Skeletal muscle satellite cell (primary cell): ENCODE measurements at regions not wholly inside any gene's neighbourhood (a gene's known extent, or its start where the extent isn't known, plus 50 kb on each side); places are given as distances from the start of the nearest gene placed in this dataset.

Source experiments
- H3K27me3 ChIP-seq: 2 replicates; pipeline ENCODE4 v1.7.0; 2013; ENCODE audit warnings: low read length; ENCODE audit not compliant: control insufficient read depth, insufficient read depth
- H3K36me3 ChIP-seq: 2 replicates; pipeline ENCODE4 v1.7.0; 2013; ENCODE audit warnings: mild to moderate bottlenecking, control low read depth, low read length; ENCODE audit not compliant: insufficient read depth
- H3K4me1 ChIP-seq: 2 replicates; pipeline ENCODE4 v1.7.0; 2013; ENCODE audit warnings: low read length; ENCODE audit not compliant: control insufficient read depth, insufficient read depth
- H3K4me2 ChIP-seq: 2 replicates; pipeline ENCODE4 v1.7.0; 2013; ENCODE audit warnings: mild to moderate bottlenecking, low read length
- H3K4me3 ChIP-seq: 2 replicates; pipeline ENCODE4 v1.7.0; 2013; ENCODE audit warnings: low read length
- H3K9ac ChIP-seq: 2 replicates; pipeline ENCODE4 v1.7.0; 2013; ENCODE audit warnings: mild to moderate bottlenecking, low read depth, low read length, moderate library complexity
- H3K9me3 ChIP-seq: replicated peaks from 2 replicates; pipeline ENCODE4 v1.7.0; 2013; ENCODE audit warnings: mild to moderate bottlenecking, control low read depth, low read length

DNA sequence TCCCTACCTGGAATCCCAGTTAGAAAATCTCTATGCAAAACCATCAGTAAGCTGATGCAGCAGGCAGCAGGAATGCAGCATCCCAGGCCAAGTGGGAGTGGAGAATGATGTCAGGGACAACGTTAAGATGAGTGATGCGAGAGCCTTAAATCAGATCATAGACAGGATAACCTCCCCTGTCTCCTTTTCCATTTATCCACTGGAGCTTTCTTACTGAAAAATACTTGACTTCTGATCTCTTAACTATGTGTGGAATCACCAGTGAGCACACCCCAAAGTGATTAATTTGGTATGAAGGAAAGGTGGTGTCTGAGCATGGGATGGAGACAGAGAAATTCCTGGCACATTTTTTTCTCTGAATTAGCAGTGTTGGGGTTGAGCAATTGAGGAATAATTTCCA lies 98.0 kb downstream of the RND3 start:
- no peaks in the 10 kb centered on the region for H3K9me3 ChIP-seq
- H3K36me3 ChIP-seq = no peaks in the 10 kb centered on the region
- no peaks in the 10 kb centered on the region for H3K27me3 ChIP-seq
- no peak overlapping the region for H3K9ac ChIP-seq
- no peak overlapping the region for H3K4me2 ChIP-seq
- no peak overlapping the region for H3K4me3 ChIP-seq
- no peaks in the 10 kb centered on the region for H3K4me1 ChIP-seq

- Histone ChIP-seq H3K4me2 (no peak overlapping the region), H3K9me3 (no peaks in the 10 kb centered on the region), H3K27me3 (no peaks in the 10 kb centered on the region), H3K4me1 (no peaks in the 10 kb centered on the region), H3K36me3 (no peaks in the 10 kb centered on the region), H3K9ac (no peak overlapping the region), H3K4me3 (no peak overlapping the region)
Measured at GRCh38 chr2:150388289-150388625, 99.2 kb downstream of the RND3 start.

- H3K27me3 ChIP-seq = no peaks in the 10 kb centered on the region
- H3K36me3 ChIP-seq = no peaks in the 10 kb centered on the region
- H3K4me3 ChIP-seq = no peak overlapping the region
- no peaks in the 10 kb centered on the region for H3K4me1 ChIP-seq
- no peaks in the 10 kb centered on the region for H3K9me3 ChIP-seq
- no peak overlapping the region for H3K4me2 ChIP-seq
- no peak overlapping the region for H3K9ac ChIP-seq
Measured at GRCh38 chr2:150387586-150388288, 99.7 kb downstream of the RND3 start.

DNA sequence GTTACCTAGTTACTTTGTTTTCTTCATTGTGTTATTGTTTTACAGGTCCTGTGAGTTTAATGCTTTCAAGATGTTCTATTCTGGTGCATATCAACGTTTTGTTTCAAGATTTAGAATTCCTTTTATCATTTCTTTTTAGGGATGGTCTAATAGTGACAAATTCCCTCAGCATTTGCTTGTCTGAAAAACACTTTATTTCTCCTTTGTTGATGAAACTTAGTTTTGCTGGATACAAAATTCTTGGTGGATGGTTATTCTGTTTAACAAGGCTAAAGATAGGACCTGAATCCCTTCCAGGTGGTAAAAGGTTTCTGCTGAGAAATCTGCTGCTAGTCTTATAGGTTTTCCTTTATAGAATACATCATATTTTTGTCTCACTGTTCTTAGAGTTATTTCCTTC lies 102.3 kb downstream of the RND3 start:
- no peaks in the 10 kb centered on the region for H3K4me1 ChIP-seq
- H3K9me3 ChIP-seq = no peaks in the 10 kb centered on the region
- no peaks in the 10 kb centered on the region for H3K27me3 ChIP-seq
- no peak overlapping the region for H3K4me3 ChIP-seq
- H3K9ac ChIP-seq = no peak overlapping the region
- H3K4me2 ChIP-seq = no peak overlapping the region
- no peaks in the 10 kb centered on the region for H3K36me3 ChIP-seq

DNA sequence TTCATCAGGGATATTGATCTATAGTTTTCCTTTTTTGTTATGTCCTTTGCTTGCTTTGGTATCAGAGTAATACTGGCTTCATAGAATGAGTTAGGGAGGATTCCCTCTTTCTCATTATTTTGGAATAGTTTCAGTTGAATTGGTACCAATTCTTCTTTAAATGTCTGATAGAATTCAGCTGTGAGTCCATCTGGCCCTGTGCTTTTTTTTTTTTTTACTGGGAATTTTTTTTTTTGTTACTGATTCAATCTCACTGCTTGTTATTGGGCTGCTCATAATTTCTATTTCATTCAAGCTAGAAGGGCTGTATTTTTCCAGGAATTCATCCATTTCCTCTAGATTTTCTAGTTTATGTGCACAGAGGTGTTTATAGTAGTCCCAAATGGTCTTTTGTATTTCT lies 103.9 kb downstream of the RND3 start:
- no peaks in the 10 kb centered on the region for H3K4me1 ChIP-seq
- H3K9ac ChIP-seq = no peak overlapping the region
- no peak overlapping the region for H3K4me3 ChIP-seq
- no peaks in the 10 kb centered on the region for H3K27me3 ChIP-seq
- H3K9me3 ChIP-seq = no peaks in the 10 kb centered on the region
- no peak overlapping the region for H3K4me2 ChIP-seq
- H3K36me3 ChIP-seq = no peaks in the 10 kb centered on the region

GRCh38 chr2:150379166-150379565 lies 108.3 kb downstream of the RND3 start:
- no peaks in the 10 kb centered on the region for H3K36me3 ChIP-seq
- no peak overlapping the region for H3K4me2 ChIP-seq
- H3K9me3 ChIP-seq = no peaks in the 10 kb centered on the region
- no peaks in the 10 kb centered on the region for H3K4me1 ChIP-seq
- H3K4me3 ChIP-seq = no peak overlapping the region
- H3K27me3 ChIP-seq = no peaks in the 10 kb centered on the region
- H3K9ac ChIP-seq = no peak overlapping the region

GRCh38 chr2:150378686-150379085 lies 108.8 kb downstream of the RND3 start:
- Histone ChIP-seq H3K4me3 (no peak overlapping the region), H3K9me3 (no peaks in the 10 kb centered on the region), H3K4me1 (no peaks in the 10 kb centered on the region), H3K36me3 (no peaks in the 10 kb centered on the region), H3K27me3 (no peaks in the 10 kb centered on the region), H3K9ac (no peak overlapping the region), H3K4me2 (no peak overlapping the region)

GRCh38 chr2:150376553-150377335 lies 110.7 kb downstream of the RND3 start:
- Histone ChIP-seq H3K4me3 (no peak overlapping the region), H3K9ac (no peak overlapping the region), H3K36me3 (no peaks in the 10 kb centered on the region), H3K4me1 (no peaks in the 10 kb centered on the region), H3K27me3 (no peaks in the 10 kb centered on the region), H3K4me2 (no peak overlapping the region), H3K9me3 (no peaks in the 10 kb centered on the region)

DNA sequence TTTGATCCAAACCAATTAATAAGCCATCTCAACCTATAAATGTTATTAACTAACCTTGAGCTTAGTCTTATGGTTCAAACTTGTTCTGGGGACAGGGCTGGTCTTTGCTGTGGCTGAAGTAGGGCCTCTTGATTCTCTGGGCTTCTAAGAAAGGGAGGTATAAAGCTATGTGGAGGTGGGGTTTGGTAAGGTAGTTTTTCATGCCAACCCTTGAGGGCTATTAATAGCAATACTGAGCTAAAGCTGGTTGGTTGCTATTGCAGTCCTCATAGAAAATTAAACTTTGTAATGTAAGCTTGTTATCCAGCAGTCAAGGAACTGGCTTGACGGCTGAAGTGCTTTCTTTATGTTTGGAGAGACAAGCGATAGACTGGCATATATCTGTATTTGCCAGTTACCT lies 112.1 kb downstream of the RND3 start:
- Histone ChIP-seq H3K36me3 (no peaks in the 10 kb centered on the region), H3K9ac (no peak overlapping the region), H3K4me3 (no peak overlapping the region), H3K9me3 (no peaks in the 10 kb centered on the region), H3K27me3 (no peaks in the 10 kb centered on the region), H3K4me1 (no peaks in the 10 kb centered on the region), H3K4me2 (no peak overlapping the region)

DNA sequence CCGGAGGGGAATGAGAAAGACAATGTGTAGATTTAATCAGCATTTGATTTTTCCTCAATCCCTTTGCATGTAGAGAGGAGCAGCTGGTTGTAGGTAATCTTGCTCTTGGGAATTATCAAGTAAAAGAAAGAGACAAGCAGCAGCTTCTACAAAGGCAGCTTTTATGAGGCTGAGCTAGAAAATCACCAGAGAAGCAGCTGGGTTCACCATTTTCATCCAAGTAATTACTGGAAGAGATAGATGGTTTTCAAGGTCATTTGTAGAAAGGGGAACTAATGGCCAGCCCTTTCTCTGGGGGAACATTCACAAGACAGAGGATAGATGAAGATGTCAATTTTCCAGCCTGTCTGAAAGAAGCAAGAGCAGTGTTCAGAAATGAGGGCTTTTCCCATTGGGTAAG lies 113.0 kb downstream of the RND3 start:
- no peaks in the 10 kb centered on the region for H3K27me3 ChIP-seq
- H3K36me3 ChIP-seq = no peaks in the 10 kb centered on the region
- no peaks in the 10 kb centered on the region for H3K9me3 ChIP-seq
- H3K4me1 ChIP-seq = no peaks in the 10 kb centered on the region
- H3K4me3 ChIP-seq = no peak overlapping the region
- no peak overlapping the region for H3K4me2 ChIP-seq
- H3K9ac ChIP-seq = no peak overlapping the region

DNA sequence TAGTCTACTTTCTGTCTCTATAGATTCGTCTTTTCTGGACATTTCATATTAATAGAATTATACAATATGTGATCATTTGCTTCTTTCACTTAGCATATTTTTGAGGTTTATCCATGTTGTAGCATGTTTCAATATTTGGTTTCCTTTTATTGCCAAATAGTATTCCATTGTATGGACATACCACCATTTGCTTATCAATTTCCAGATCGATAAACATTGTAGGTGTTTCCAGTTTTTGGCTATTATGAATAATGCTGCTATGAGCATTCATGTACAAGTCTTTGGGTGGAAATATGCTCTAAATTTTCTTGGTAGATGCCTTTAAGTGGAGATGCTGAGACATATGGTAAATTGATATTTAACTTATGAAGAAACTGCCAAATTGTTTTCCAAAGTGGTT lies 114.1 kb downstream of the RND3 start:
- Histone ChIP-seq H3K27me3 (no peaks in the 10 kb centered on the region), H3K9ac (no peak overlapping the region), H3K4me1 (no peaks in the 10 kb centered on the region), H3K9me3 (no peaks in the 10 kb centered on the region), H3K36me3 (no peaks in the 10 kb centered on the region), H3K4me2 (no peak overlapping the region), H3K4me3 (no peak overlapping the region)
